ENCODE measurements at regions not wholly inside any gene's neighbourhood (a gene's known extent, or its start where the extent isn't known, plus 50 kb on each side); places are given as distances from the start of the nearest gene placed in this dataset.

- intact Hi-C loops (cut with micrococcal nuclease; ENCODE audit: unreplicated experiment): no loop called here
- Histone ChIP-seq H3K27ac (no peak overlapping the region), H3K9me3 (ENCODE audit: insufficient read depth, low read depth) (no peaks in the 10 kb centered on the region), H3K4me1 (replicated peaks; ENCODE audit: insufficient read depth) (no peaks in the 10 kb centered on the region), H3K36me3 (ENCODE audit: low read depth) (no peaks in the 10 kb centered on the region), H3K9me2 (ENCODE audit: insufficient read depth) (no peaks in the 10 kb centered on the region), H3K4me3 (no peak overlapping the region), H3K27me3 (ENCODE audit: insufficient read depth, low read depth) (no peaks in the 10 kb centered on the region), H4K20me1 (ENCODE audit: insufficient read depth) (no peaks in the 10 kb centered on the region), H3K79me2 (ENCODE audit: low read depth) (no peaks in the 10 kb centered on the region), H2AFZ (no peak overlapping the region), H3F3A (ENCODE audit: insufficient read depth, low read depth) (no peaks in the 10 kb centered on the region), H3K4me2 (no peak overlapping the region)
- POLR2A ChIA-PET (ENCODE audit: unreplicated experiment): no interaction called here
- CTCF ChIA-PET: no interaction called here
- DNase-seq: no peak
- BruUV-seq (replicated peaks): no TSS peak
- TF ChIP-seq EZH2 (IDR thresholded peaks at IDR 0.05; ENCODE audit: low read depth): no peak
- no peak for TF ChIP-seq CTCF (conservative IDR thresholded peaks at IDR 0.05)
Observed at GRCh38 chr4:155523358-155523757, 143.3 kb upstream of the GUCY1A1 start.

- DNase-seq: no peak
- Histone ChIP-seq H3K79me2 (ENCODE audit: low read depth) (no peaks in the 10 kb centered on the region), H3K27me3 (ENCODE audit: insufficient read depth, low read depth) (no peaks in the 10 kb centered on the region), H2AFZ (no peak overlapping the region), H3F3A (ENCODE audit: insufficient read depth, low read depth) (no peaks in the 10 kb centered on the region), H3K27ac (no peak overlapping the region), H4K20me1 (ENCODE audit: insufficient read depth) (no peaks in the 10 kb centered on the region), H3K36me3 (ENCODE audit: low read depth) (no peaks in the 10 kb centered on the region), H3K4me3 (no peak overlapping the region), H3K4me1 (replicated peaks; ENCODE audit: insufficient read depth) (no peaks in the 10 kb centered on the region), H3K9me3 (ENCODE audit: insufficient read depth, low read depth) (no peaks in the 10 kb centered on the region), H3K4me2 (no peak overlapping the region), H3K9me2 (ENCODE audit: insufficient read depth) (no peaks in the 10 kb centered on the region)
- TF ChIP-seq EZH2 (IDR thresholded peaks at IDR 0.05; ENCODE audit: low read depth) (no peak), CTCF (conservative IDR thresholded peaks at IDR 0.05) (no peak)
- CTCF ChIA-PET: no interaction called here
- POLR2A ChIA-PET (ENCODE audit: unreplicated experiment): no interaction called here
- no TSS peak for BruUV-seq (replicated peaks)
- intact Hi-C loops (cut with micrococcal nuclease; ENCODE audit: unreplicated experiment): no loop called here
Observed at GRCh38 chr4:155522201-155522600, 144.4 kb upstream of the GUCY1A1 start.

- ChIA-PET CTCF (no interaction called here), POLR2A (ENCODE audit: unreplicated experiment) (no interaction called here)
- Histone ChIP-seq H3K36me3 (ENCODE audit: low read depth) (no peaks in the 10 kb centered on the region), H3K9me3 (ENCODE audit: insufficient read depth, low read depth) (no peaks in the 10 kb centered on the region), H2AFZ (no peak overlapping the region), H3K4me1 (replicated peaks; ENCODE audit: insufficient read depth) (no peaks in the 10 kb centered on the region), H3K4me2 (no peak overlapping the region), H3K27ac (no peak overlapping the region), H3K4me3 (no peak overlapping the region), H4K20me1 (ENCODE audit: insufficient read depth) (no peaks in the 10 kb centered on the region), H3F3A (ENCODE audit: insufficient read depth, low read depth) (no peaks in the 10 kb centered on the region), H3K9me2 (ENCODE audit: insufficient read depth) (no peaks in the 10 kb centered on the region), H3K27me3 (ENCODE audit: insufficient read depth, low read depth) (no peaks in the 10 kb centered on the region), H3K79me2 (ENCODE audit: low read depth) (no peaks in the 10 kb centered on the region)
- DNase-seq: no peak
- no TSS peak for BruUV-seq (replicated peaks)
- TF ChIP-seq EZH2 (IDR thresholded peaks at IDR 0.05; ENCODE audit: low read depth) (no peak), CTCF (conservative IDR thresholded peaks at IDR 0.05) (no peak)
- intact Hi-C loops (cut with micrococcal nuclease; ENCODE audit: unreplicated experiment): no loop called here
Observed at GRCh38 chr4:155521382-155521781, 144.6 kb upstream of the MAP9 start.
